SK-N-SH (cell line): ENCODE measurements at regions not wholly inside any gene's neighbourhood (a gene's known extent, or its start where the extent isn't known, plus 50 kb on each side); places are given as distances from the start of the nearest gene placed in this dataset.

Source experiments
- CTCF ChIP-seq: fragments of 200-600 bp; sonication (generic); IDR thresholded peaks from 2 replicates; pipeline ENCODE4 v1.6.1; 2017; ENCODE audit warnings: antibody characterized with exemption, mild to moderate bottlenecking, moderate library complexity
- EZH2phosphoT487 ChIP-seq: fragments of 200-600 bp; sonication (generic); IDR thresholded peaks from 2 replicates; pipeline ENCODE4 v1.6.1; 2017; ENCODE audit warnings: low read depth, mixed run types, mild to moderate bottlenecking, antibody characterized with exemption, moderate library complexity, borderline replicate concordance

DNA sequence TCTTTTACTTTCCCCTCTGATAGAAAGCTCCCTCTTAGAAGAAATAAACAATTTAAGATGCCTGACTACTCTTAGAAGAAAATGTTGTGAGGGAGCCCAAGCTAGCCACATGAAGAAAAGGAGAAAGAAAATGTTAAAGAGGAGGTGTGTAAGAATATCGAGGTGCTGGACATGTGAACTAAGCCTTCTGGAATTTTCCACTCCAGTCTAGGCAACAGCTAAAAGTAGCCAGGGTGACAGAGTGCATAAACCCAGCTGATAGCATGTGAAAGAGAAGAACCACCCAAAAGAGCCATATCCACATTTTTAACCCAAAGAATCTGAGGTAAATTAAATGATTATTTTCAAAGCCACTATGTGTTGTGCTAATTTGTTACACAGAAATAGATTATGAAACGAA, 1690.6 kb upstream of the LRRTM3 start:
- no peak for TF ChIP-seq EZH2phosphoT487
- TF ChIP-seq CTCF: no peak
